ENCODE measurements at regions not wholly inside any gene's neighbourhood (a gene's known extent, or its start where the extent isn't known, plus 50 kb on each side); places are given as distances from the start of the nearest gene placed in this dataset.

DNA sequence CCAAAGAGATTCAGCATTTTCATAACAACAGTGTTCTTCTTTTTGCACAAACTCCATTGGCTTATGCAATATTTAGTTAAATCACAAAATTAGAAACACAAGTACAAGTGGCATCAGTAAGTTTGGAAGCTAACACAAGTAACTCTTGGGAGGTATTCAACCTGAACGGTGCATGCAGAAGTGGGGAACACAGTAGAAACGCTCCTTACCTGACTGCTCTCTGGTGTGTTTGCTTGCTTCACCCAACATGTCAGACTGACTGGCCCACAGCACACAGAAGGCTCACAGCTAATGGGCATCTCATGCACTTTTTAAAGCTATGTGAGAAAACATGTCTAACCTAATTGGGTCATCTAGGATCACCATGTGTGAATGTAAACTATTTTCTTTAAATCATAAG, 133.6 kb downstream of the MAGEB17 start:
- peaks cover 2% of the 10 kb centered on the region for H3K27me3 Mint-ChIP-seq
- no peak overlapping the region for H3K27ac Mint-ChIP-seq
- DNase-seq = no peak
- H3K9me3 Mint-ChIP-seq = no peaks in the 10 kb centered on the region
- no peaks in the 10 kb centered on the region for H3K4me1 Mint-ChIP-seq (ENCODE audit: low read depth)
- intact Hi-C loops (cut with micrococcal nuclease) = no loop called here
- ChIA-PET POLR2A (no interaction called here), CTCF (no interaction called here)
- H3K4me3 Mint-ChIP-seq = no peak overlapping the region
- H3K36me3 Mint-ChIP-seq = no peaks in the 10 kb centered on the region

DNA sequence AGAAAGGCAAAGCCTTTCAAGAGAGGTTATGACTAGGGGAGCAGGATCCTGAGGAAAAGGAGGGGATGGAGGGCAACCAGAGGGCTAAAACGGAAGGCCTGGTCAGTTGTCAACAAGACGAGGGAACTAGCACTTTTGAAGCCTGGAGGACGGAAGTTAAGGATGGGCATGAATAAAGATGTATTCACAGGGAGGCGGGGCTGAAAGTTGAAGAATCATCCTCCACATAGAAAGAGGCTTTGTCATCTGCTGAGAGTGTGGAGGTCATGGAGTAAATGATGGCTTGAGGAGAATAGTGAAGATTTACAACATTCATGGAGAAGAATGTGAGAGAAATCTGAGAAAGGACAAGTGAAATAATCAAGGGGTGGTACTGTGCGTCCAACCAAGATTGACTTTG, 137.5 kb downstream of the MAGEB17 start:
- Mint-ChIP-seq H3K9me3 (no peaks in the 10 kb centered on the region), H3K27ac (no peak overlapping the region), H3K27me3 (no peaks in the 10 kb centered on the region), H3K36me3 (no peaks in the 10 kb centered on the region), H3K4me1 (ENCODE audit: low read depth) (no peaks in the 10 kb centered on the region), H3K4me3 (no peak overlapping the region)
- ChIA-PET CTCF (no interaction called here), POLR2A (no interaction called here)
- intact Hi-C loops (cut with micrococcal nuclease) = no loop called here
- no peak for DNase-seq

DNA sequence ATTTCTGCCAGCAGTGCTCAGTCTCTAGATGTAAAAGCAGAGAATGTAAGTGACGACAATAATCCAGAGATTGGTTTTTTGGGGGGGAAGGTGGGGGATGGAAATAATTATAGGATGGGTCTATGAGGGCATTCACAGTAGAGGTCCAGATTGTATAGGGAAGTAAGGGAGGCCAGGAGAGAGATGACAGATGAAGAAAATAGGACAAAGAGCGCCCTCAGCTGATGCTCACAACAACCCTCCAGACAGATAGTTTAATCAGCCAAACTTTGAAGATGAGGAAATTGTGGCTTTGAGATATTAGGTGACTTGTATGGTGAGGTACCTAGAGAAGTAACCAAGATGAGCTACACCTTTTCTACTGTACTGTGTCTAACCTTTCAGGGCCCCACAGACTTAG, 137.9 kb downstream of the MAGEB17 start:
- H3K4me1 Mint-ChIP-seq (ENCODE audit: low read depth) = no peaks in the 10 kb centered on the region
- H3K27me3 Mint-ChIP-seq = no peaks in the 10 kb centered on the region
- ChIA-PET POLR2A (no interaction called here), CTCF (no interaction called here)
- no peak for DNase-seq
- no peaks in the 10 kb centered on the region for H3K9me3 Mint-ChIP-seq
- no peak overlapping the region for H3K4me3 Mint-ChIP-seq
- no peaks in the 10 kb centered on the region for H3K36me3 Mint-ChIP-seq
- H3K27ac Mint-ChIP-seq = no peak overlapping the region
- intact Hi-C loops (cut with micrococcal nuclease) = no loop called here

DNA sequence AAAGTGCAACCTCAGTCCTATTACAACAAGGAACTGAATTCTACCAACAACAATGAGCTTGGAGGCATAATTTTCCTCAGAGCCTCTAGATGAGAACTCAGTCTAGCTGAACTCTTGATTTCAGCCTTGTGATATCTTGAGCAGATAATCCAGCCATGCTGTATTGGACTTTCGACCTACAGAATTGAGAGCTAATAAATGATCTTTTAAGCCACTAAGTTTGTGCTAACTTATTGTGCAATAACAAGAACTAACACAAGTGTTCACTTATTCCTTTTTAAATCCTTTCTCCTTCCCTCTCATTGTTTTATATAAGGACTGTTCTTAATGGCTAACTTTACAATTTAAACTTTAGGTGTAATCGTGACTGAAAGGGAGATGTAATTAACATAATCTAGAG, 140.7 kb downstream of the MAGEB17 start:
- DNase-seq = no peak
- ChIA-PET POLR2A (no interaction called here), CTCF (no interaction called here)
- Mint-ChIP-seq H3K27ac (no peak overlapping the region), H3K4me3 (no peak overlapping the region), H3K4me1 (ENCODE audit: low read depth) (no peaks in the 10 kb centered on the region), H3K27me3 (no peaks in the 10 kb centered on the region), H3K9me3 (no peaks in the 10 kb centered on the region), H3K36me3 (no peaks in the 10 kb centered on the region)
- intact Hi-C loops (cut with micrococcal nuclease) = no loop called here

DNA sequence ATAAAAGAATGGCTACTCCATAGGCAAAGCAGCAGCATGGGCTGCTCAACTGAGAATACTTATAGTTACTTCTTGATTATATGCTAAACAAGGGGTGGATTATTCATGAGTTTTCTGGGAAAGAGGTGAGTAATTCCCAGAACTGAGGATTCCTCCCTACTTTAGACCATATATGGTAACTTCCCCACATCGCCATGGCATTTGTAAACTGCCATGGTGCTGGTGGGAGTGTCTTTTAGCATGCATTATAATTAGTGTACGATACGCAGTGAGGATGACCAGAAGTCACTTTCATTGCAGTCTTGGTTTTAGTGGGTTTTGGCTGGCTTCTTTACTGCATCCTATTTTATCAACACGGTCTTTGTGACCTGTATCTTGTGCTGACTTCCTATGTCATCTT, 141.5 kb downstream of the MAGEB17 start:
- POLR2A ChIA-PET = no interaction called here
- CTCF ChIA-PET = no interaction called here

DNA sequence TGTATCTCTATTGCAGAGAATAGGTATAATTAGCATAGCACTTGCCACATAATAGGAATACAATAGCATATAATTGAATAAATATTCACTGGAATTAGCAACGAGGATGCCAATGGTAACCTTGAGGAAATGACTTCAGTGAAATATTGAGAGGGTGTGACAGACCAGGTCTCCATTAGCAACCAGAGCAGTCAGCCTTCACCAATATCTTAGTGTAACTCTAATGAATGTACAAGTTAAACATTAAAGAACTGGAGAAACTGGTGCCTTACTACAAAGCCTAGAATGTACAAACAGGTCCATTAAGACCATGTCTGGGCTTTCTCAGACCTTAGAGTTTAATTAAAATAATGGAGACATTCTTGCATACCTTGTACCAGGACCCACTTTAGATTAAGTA, 143.0 kb downstream of the MAGEB17 start:
- Mint-ChIP-seq H3K4me3 (no peak overlapping the region), H3K27ac (no peak overlapping the region)
- no peak for DNase-seq

More for the DNA sequence above, 141.5 kb downstream of the MAGEB17 start:
- Mint-ChIP-seq H3K27me3 (no peaks in the 10 kb centered on the region), H3K27ac (no peak overlapping the region), H3K36me3 (no peaks in the 10 kb centered on the region), H3K4me1 (ENCODE audit: low read depth) (no peaks in the 10 kb centered on the region), H3K9me3 (no peaks in the 10 kb centered on the region), H3K4me3 (no peak overlapping the region)
- no peak for DNase-seq
- intact Hi-C loops (cut with micrococcal nuclease) = no loop called here

DNA sequence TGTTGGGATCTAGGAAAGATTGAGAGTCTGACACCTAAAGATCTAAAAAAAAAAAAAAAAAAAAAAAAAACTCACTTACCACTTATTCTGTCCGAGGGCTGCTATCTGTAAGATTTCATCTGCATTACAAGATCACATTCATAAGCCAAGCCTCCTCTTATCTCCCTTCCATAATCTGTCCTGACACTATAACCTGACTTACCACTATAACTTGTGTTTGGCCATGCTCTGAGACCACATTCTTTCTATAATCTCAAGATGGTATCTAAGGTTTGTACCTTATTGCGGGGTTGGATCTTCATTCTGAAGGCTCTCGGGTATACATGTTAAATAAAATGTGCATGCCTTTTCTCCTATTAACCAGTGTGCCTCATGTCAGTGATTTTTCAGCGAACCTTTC, 144.4 kb downstream of the MAGEB17 start:
- Mint-ChIP-seq H3K4me3 (no peak overlapping the region), H3K4me1 (ENCODE audit: low read depth) (no peaks in the 10 kb centered on the region), H3K27me3 (no peaks in the 10 kb centered on the region), H3K9me3 (no peaks in the 10 kb centered on the region), H3K27ac (no peak overlapping the region), H3K36me3 (no peaks in the 10 kb centered on the region)
- intact Hi-C loops (cut with micrococcal nuclease) = no loop called here
- ChIA-PET CTCF (no interaction called here), POLR2A (no interaction called here)
- DNase-seq = no peak

More for the DNA sequence above, 143.0 kb downstream of the MAGEB17 start:
- ChIA-PET CTCF (no interaction called here), POLR2A (no interaction called here)
- intact Hi-C loops (cut with micrococcal nuclease) = no loop called here
- Mint-ChIP-seq H3K4me1 (ENCODE audit: low read depth) (no peaks in the 10 kb centered on the region), H3K27me3 (no peaks in the 10 kb centered on the region), H3K36me3 (no peaks in the 10 kb centered on the region), H3K9me3 (no peaks in the 10 kb centered on the region)

DNA sequence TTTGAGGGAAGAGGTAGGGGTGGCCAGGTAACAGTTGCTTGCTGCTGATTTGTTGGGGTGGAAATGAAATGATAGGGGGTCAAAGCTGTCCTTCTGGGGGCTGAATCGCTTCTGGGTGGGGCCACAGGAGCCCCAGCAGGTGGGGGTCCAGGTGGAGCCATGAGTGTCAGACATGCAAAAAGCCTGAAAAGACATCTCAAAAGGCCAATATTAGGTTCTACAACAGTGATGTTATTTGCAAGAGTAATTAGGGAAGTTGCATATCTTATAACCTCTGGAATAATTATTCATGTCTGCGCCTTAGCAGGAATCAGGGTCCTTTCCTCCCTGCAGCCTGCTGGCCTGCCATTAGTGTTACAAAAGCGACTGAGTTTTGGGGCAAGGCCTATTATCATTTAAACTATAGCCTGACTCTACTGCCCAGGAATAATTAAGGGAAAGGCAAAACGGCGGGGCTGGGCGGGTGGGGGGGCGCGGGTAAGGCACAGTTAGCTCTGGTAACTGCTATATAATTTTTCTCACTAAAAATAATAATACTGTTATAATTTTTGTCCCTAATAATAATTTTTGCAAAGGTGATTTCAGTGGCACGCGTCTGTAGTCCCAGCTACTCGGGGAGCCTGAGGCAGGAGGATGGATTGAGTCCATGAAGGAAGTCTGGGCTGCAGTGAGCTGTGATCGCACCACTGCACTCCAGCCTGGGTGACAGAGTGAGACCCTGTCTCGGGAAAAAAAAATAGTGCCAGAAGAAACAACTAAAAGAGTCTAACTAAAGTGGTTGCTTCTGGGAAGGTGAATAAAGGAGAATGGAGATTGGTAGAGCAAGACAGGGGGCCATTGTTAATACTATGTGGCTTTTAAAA, 145.7 kb downstream of the MAGEB17 start:
- CTCF ChIA-PET = no interaction called here
- POLR2A ChIA-PET = no interaction called here
- DNase-seq = no peak
- Mint-ChIP-seq H3K27ac (no peak overlapping the region), H3K4me1 (ENCODE audit: low read depth) (no peaks in the 10 kb centered on the region), H3K27me3 (no peaks in the 10 kb centered on the region), H3K9me3 (no peaks in the 10 kb centered on the region), H3K36me3 (no peaks in the 10 kb centered on the region), H3K4me3 (no peak overlapping the region)
- intact Hi-C loops (cut with micrococcal nuclease) = no loop called here

DNA sequence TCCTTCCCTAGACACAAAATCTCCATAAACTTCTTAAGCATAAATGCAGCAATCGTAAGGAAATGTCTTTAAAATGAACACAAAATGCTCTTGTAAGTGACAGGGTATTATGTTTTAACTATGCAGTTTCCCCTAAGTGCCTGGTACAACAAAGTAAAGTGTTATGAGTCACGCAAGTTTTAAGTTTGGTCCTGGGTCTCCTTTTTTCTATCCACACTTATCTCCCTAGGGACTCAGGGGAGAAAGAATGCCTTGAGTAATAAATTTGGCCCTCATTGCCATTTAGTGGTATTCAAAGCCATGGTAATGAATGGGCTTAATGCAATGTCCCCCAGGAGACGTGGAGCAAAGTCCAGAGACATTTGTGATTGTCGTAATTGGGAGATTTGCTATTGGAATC, 149.1 kb downstream of the MAGEB17 start:
- intact Hi-C loops (cut with micrococcal nuclease) = no loop called here
- H3K4me1 Mint-ChIP-seq (ENCODE audit: low read depth) = no peaks in the 10 kb centered on the region
- H3K4me3 Mint-ChIP-seq = no peak overlapping the region
- ChIA-PET POLR2A (no interaction called here), CTCF (no interaction called here)
- no peaks in the 10 kb centered on the region for H3K9me3 Mint-ChIP-seq
- H3K36me3 Mint-ChIP-seq = no peaks in the 10 kb centered on the region
- no peak for DNase-seq
- no peak overlapping the region for H3K27ac Mint-ChIP-seq
- H3K27me3 Mint-ChIP-seq = peaks cover 2% of the 10 kb centered on the region

DNA sequence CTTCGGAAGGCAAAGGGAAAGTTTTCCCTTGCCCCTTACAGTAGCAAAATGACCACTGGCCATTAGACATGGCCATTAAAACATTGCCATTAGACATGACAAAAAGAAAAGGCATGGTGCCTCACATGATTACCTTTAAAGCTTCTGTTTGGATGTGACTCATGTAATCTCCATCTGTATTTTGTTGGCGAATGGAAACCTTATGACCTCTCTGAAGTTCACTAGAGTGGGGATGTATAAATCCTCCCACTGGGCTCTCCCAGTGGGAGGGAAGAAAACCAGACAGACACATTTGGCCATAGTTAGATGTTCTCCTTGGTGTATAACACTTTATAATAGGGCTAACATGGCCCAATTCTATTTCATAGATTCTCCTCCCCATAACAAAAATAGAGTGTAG, 152.6 kb downstream of the MAGEB17 start:
- DNase-seq = no peak
- H3K9me3 Mint-ChIP-seq = no peaks in the 10 kb centered on the region
- no peaks in the 10 kb centered on the region for H3K4me1 Mint-ChIP-seq (ENCODE audit: low read depth)
- intact Hi-C loops (cut with micrococcal nuclease) = no loop called here
- H3K36me3 Mint-ChIP-seq = no peaks in the 10 kb centered on the region
- CTCF ChIA-PET = no interaction called here
- H3K27me3 Mint-ChIP-seq = peaks cover 2% of the 10 kb centered on the region
- H3K27ac Mint-ChIP-seq = no peak overlapping the region
- POLR2A ChIA-PET = no interaction called here
- no peak overlapping the region for H3K4me3 Mint-ChIP-seq

DNA sequence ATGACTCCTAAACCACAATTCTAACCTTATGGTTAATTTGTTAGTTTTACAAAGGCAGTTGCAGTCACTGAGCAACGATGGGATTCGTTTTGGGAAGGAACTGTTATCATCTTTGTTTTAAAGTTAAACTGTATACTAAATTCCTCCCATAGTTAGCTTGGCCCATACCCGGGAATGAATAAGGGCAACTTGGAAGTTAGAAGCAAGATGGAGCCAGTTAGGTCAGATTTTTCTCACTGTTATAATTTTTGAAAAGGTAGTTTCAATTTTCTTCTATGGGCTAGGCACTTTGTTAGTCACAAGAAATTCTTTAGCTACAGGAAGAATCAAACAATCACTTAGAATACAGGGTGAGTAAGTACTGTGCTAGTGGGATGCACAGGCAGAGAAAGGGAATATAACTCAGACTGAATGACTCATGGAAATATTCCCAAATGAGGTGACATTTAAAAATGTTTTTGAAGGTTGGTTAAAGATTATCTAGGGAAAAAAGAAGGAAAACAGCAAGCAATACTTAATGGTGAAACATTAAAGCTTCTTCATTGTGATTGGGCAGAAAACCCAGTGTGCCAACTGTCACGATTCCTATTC, 153.6 kb downstream of the MAGEB17 start:
- Mint-ChIP-seq H3K4me1 (ENCODE audit: low read depth) (no peaks in the 10 kb centered on the region), H3K27ac (no peak overlapping the region), H3K36me3 (no peaks in the 10 kb centered on the region), H3K27me3 (peaks cover 2% of the 10 kb centered on the region), H3K4me3 (no peak overlapping the region), H3K9me3 (no peaks in the 10 kb centered on the region)
- intact Hi-C loops (cut with micrococcal nuclease) = no loop called here
- ChIA-PET CTCF (no interaction called here), POLR2A (no interaction called here)
- no peak for DNase-seq

DNA sequence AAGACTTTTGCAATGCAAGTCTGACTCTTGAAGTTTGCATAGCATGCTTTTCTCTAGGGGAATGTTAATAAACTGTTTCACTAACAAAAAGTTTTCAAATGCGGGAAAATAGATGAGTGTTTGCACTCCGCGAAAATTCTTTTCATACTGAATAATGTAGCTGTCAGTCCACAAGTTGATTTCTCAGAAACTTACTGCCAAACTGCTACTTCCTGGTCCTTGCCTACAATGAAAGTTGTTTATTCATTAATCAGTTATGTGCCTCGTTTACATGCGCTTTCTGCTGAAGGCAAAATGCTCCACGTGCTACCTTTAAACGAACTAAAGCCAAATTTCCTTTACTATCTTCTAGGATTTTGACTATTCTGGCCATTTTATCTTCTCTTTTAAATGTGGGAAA, 166.2 kb downstream of the MAGEB17 start:
- intact Hi-C loops (cut with micrococcal nuclease) = no loop called here
- no peaks in the 10 kb centered on the region for H3K9me3 Mint-ChIP-seq
- peaks cover 2% of the 10 kb centered on the region for H3K4me1 Mint-ChIP-seq (ENCODE audit: low read depth)
- ChIA-PET CTCF (no interaction called here), POLR2A (no interaction called here)
- DNase-seq = no peak
- no peaks in the 10 kb centered on the region for H3K27me3 Mint-ChIP-seq
- no peaks in the 10 kb centered on the region for H3K36me3 Mint-ChIP-seq
- H3K4me3 Mint-ChIP-seq = no peak overlapping the region
- H3K27ac Mint-ChIP-seq = no peak overlapping the region

DNA sequence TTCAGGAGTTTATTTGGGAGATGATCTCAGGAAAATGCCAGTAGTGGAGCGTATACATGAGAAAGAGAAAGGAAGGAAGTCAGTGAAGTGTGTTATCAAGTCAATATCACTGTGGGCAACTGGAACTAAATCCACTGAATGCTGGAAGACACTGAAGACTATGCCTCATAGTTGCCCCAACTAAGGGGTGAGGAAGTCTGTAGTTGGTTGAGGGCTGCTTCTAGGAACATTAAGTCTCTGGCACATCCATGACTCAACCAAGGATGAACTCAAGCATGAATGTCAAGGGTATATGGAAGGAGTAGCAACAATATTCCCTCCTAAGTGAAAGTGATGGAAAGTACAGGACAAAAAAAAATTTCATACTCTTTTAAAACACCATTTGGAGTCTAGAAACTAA, 167.9 kb downstream of the MAGEB17 start:
- no peak overlapping the region for H3K4me3 Mint-ChIP-seq
- no peak for DNase-seq
- ChIA-PET CTCF (no interaction called here), POLR2A (no interaction called here)
- H3K4me1 Mint-ChIP-seq (ENCODE audit: low read depth) = peaks cover 2% of the 10 kb centered on the region
- intact Hi-C loops (cut with micrococcal nuclease) = no loop called here
- H3K36me3 Mint-ChIP-seq = no peaks in the 10 kb centered on the region
- H3K9me3 Mint-ChIP-seq = no peaks in the 10 kb centered on the region
- peaks cover 2% of the 10 kb centered on the region for H3K27me3 Mint-ChIP-seq
- no peak overlapping the region for H3K27ac Mint-ChIP-seq
